Activated T-cell treated with anti-CD3 and anti-CD28 coated beads, Interleukin-2, amount 50 U/mL, for 24 hours (primary cell): ENCODE measurements at regions not wholly inside any gene's neighbourhood (a gene's known extent, or its start where the extent isn't known, plus 50 kb on each side); places are given as distances from the start of the nearest gene placed in this dataset.

Experiments used
- DNase-seq: peaks from one replicate; pipeline ENCODE4 v3.0.0-alpha.2; 2020
- H3K27ac Mint-ChIP-seq: 2 replicates; pipeline ENCODE4 v1.8.0; 2020; ENCODE audit warnings: mild to moderate bottlenecking, mixed read lengths
- H3K27me3 Mint-ChIP-seq: 2 replicates; pipeline ENCODE4 v1.8.0; 2020; ENCODE audit warnings: mixed read lengths
- H3K36me3 Mint-ChIP-seq: 2 replicates; pipeline ENCODE4 v1.8.0; 2020; ENCODE audit warnings: low read depth, mixed read lengths
- H3K4me1 Mint-ChIP-seq: 2 replicates; pipeline ENCODE4 v1.8.0; 2020; ENCODE audit warnings: low read depth, mixed read lengths
- H3K4me3 Mint-ChIP-seq: 2 replicates; pipeline ENCODE4 v1.8.0; 2020; ENCODE audit warnings: mild to moderate bottlenecking, moderate library complexity, mixed read lengths
- H3K9me3 Mint-ChIP-seq: 2 replicates; pipeline ENCODE4 v1.8.0; 2020; ENCODE audit warnings: mixed read lengths

- peaks cover 2% of the 10 kb centered on the region for H3K9me3 Mint-ChIP-seq
Measured at GRCh38 chr18:72636611-72637010, 92.5 kb upstream of the CBLN2 start.

GRCh38 chr18:72634500-72634899, 90.4 kb upstream of the CBLN2 start:
- no peak for DNase-seq
- Mint-ChIP-seq H3K4me1 (no peaks in the 10 kb centered on the region), H3K27ac (no peak overlapping the region), H3K36me3 (no peaks in the 10 kb centered on the region), H3K27me3 (no peaks in the 10 kb centered on the region), H3K9me3 (peaks cover 2% of the 10 kb centered on the region), H3K4me3 (no peak overlapping the region)

More at GRCh38 chr18:72636611-72637010, 92.5 kb upstream of the CBLN2 start:
- no peak overlapping the region for H3K4me3 Mint-ChIP-seq
- DNase-seq, result no peak
- no peak overlapping the region for H3K27ac Mint-ChIP-seq
- no peaks in the 10 kb centered on the region for H3K36me3 Mint-ChIP-seq
- H3K27me3 Mint-ChIP-seq, result no peaks in the 10 kb centered on the region
- no peaks in the 10 kb centered on the region for H3K4me1 Mint-ChIP-seq

- no peak for DNase-seq
- Mint-ChIP-seq H3K36me3 (no peaks in the 10 kb centered on the region), H3K4me3 (no peak overlapping the region), H3K4me1 (no peaks in the 10 kb centered on the region), H3K9me3 (no peaks in the 10 kb centered on the region), H3K27ac (no peak overlapping the region), H3K27me3 (no peaks in the 10 kb centered on the region)
Measured at GRCh38 chr18:72630991-72631390, 86.8 kb upstream of the CBLN2 start.

GRCh38 chr18:72623444-72623843, 79.3 kb upstream of the CBLN2 start:
- no peaks in the 10 kb centered on the region for H3K9me3 Mint-ChIP-seq
- no peaks in the 10 kb centered on the region for H3K27me3 Mint-ChIP-seq
- no peak overlapping the region for H3K27ac Mint-ChIP-seq
- no peaks in the 10 kb centered on the region for H3K36me3 Mint-ChIP-seq
- H3K4me3 Mint-ChIP-seq, result no peak overlapping the region
- no peaks in the 10 kb centered on the region for H3K4me1 Mint-ChIP-seq
- DNase-seq, result no peak

GRCh38 chr18:72613534-72613930, 69.4 kb upstream of the CBLN2 start:
- no peak overlapping the region for H3K27ac Mint-ChIP-seq
- H3K4me1 Mint-ChIP-seq, result no peaks in the 10 kb centered on the region
- no peaks in the 10 kb centered on the region for H3K36me3 Mint-ChIP-seq
- H3K9me3 Mint-ChIP-seq, result peaks cover 9% of the 10 kb centered on the region
- DNase-seq, result no peak
- no peak overlapping the region for H3K4me3 Mint-ChIP-seq
- no peaks in the 10 kb centered on the region for H3K27me3 Mint-ChIP-seq

GRCh38 chr18:72612894-72613533, 68.9 kb upstream of the CBLN2 start:
- no peaks in the 10 kb centered on the region for H3K36me3 Mint-ChIP-seq
- no peaks in the 10 kb centered on the region for H3K4me1 Mint-ChIP-seq
- peaks cover 9% of the 10 kb centered on the region for H3K9me3 Mint-ChIP-seq
- H3K27me3 Mint-ChIP-seq, result no peaks in the 10 kb centered on the region
- no peak for DNase-seq
- no peak overlapping the region for H3K27ac Mint-ChIP-seq
- no peak overlapping the region for H3K4me3 Mint-ChIP-seq

- H3K4me3 Mint-ChIP-seq, result no peak overlapping the region
- peaks cover 4% of the 10 kb centered on the region for H3K9me3 Mint-ChIP-seq
- H3K27me3 Mint-ChIP-seq, result no peaks in the 10 kb centered on the region
Measured at GRCh38 chr18:72605376-72605775, 61.2 kb upstream of the CBLN2 start.

GRCh38 chr18:72601944-72602343, 57.8 kb upstream of the CBLN2 start:
- H3K27me3 Mint-ChIP-seq, result no peaks in the 10 kb centered on the region
- peaks cover 5% of the 10 kb centered on the region for H3K9me3 Mint-ChIP-seq
- no peak for DNase-seq
- no peaks in the 10 kb centered on the region for H3K36me3 Mint-ChIP-seq
- no peak overlapping the region for H3K27ac Mint-ChIP-seq
- H3K4me1 Mint-ChIP-seq, result no peaks in the 10 kb centered on the region
- no peak overlapping the region for H3K4me3 Mint-ChIP-seq

More at GRCh38 chr18:72605376-72605775, 61.2 kb upstream of the CBLN2 start:
- Mint-ChIP-seq H3K27ac (no peak overlapping the region), H3K36me3 (no peaks in the 10 kb centered on the region), H3K4me1 (no peaks in the 10 kb centered on the region)
- DNase-seq, result no peak

- no peak overlapping the region for H3K27ac Mint-ChIP-seq
- DNase-seq, result no peak
Measured at GRCh38 chr18:72601481-72601880, 57.3 kb upstream of the CBLN2 start.

More at GRCh38 chr18:72601481-72601880, 57.3 kb upstream of the CBLN2 start:
- Mint-ChIP-seq H3K27me3 (no peaks in the 10 kb centered on the region), H3K36me3 (no peaks in the 10 kb centered on the region), H3K4me1 (no peaks in the 10 kb centered on the region), H3K9me3 (peaks cover 9% of the 10 kb centered on the region), H3K4me3 (no peak overlapping the region)
